IPS DF 6.9 (cell line): ENCODE measurements at regions not wholly inside any gene's neighbourhood (a gene's known extent, or its start where the extent isn't known, plus 50 kb on each side); places are given as distances from the start of the nearest gene placed in this dataset.
"Not testable (repeated sequence)": the region's sequence is repeated elsewhere in the genome, so short reads cannot be mapped to it uniquely, and the experiment has no call there.

ENCODE experiments used
- DNase-seq: peaks from one replicate; pipeline ENCODE4 v3.0.0-alpha.2; 2013; ENCODE audit warnings: low read depth, low spot score
- H3K27ac ChIP-seq: one replicate; pipeline ENCODE4 v1.5.1; 2013; ENCODE audit warnings: low read length, control low read depth
- H3K27me3 ChIP-seq: 2 replicates; pipeline ENCODE4 v1.6.1; 2013; ENCODE audit warnings: mild to moderate bottlenecking, low read length; ENCODE audit not compliant: control insufficient read depth, insufficient read depth
- H3K36me3 ChIP-seq: 2 replicates; pipeline ENCODE4 v1.6.1; 2013; ENCODE audit warnings: low read length; ENCODE audit not compliant: control insufficient read depth, insufficient read depth
- H3K4me1 ChIP-seq: 2 replicates; pipeline ENCODE4 v1.6.1; 2013; ENCODE audit warnings: low read length; ENCODE audit not compliant: control insufficient read depth, insufficient read depth
- H3K4me3 ChIP-seq: 2 replicates; pipeline ENCODE4 v1.5.1; 2013; ENCODE audit warnings: mild to moderate bottlenecking, low read length
- H3K9me3 ChIP-seq: 2 replicates; pipeline ENCODE4 v1.6.1; 2013; ENCODE audit warnings: low read length, inconsistent platforms; ENCODE audit not compliant: control insufficient read depth, insufficient read depth
- WGBS: extraction: QIAGEN DNeasy Blood & Tissue Kit; methylation state at CpG from one replicate; pipeline ENCODE4 v1.1.7; 2013; ENCODE audit warnings: mixed read lengths, missing lambda C conversion rate; ENCODE audit not compliant: insufficient read length, insufficient coverage; 5-methylcytosine and 5-hydroxymethylcytosine counted together

- not testable (repeated sequence) for H3K4me1 ChIP-seq, H3K9me3 ChIP-seq, H3K27me3 ChIP-seq, H3K36me3 ChIP-seq, DNase-seq, H3K4me3 ChIP-seq, H3K27ac ChIP-seq
- no CpG with 5 or more reads among the region's 14 CpGs for WGBS
These were observed 254.1 kb downstream of the NKX6-1 start for GRCh38 chr4:84245042-84245441.

- H3K36me3 ChIP-seq, H3K4me3 ChIP-seq, H3K9me3 ChIP-seq, H3K27me3 ChIP-seq, DNase-seq, H3K4me1 ChIP-seq, H3K27ac ChIP-seq: not testable (repeated sequence)
- no CpG with 5 or more reads among the region's 19 CpGs for WGBS
These were observed 254.7 kb downstream of the NKX6-1 start for GRCh38 chr4:84244346-84244801.

GRCh38 chr4:84243685-84244084 is 255.4 kb downstream of the NKX6-1 start:
- Histone ChIP-seq H3K27me3 (no peaks in the 10 kb centered on the region), H3K9me3 (no peaks in the 10 kb centered on the region), H3K27ac (no peak overlapping the region), H3K4me3 (no peak overlapping the region), H3K36me3 (no peaks in the 10 kb centered on the region), H3K4me1 (peaks cover 3% of the 10 kb centered on the region; the same call in 1 of the 2 replicates)
- WGBS: no CpG with 5 or more reads among the region's 14 CpGs
- DNase-seq: no peak

GRCh38 chr4:84239278-84239845 is 259.7 kb downstream of the NKX6-1 start:
- no peaks in the 10 kb centered on the region for H3K27me3 ChIP-seq
- H3K4me3 ChIP-seq: no peak overlapping the region
- no peak for DNase-seq
- H3K9me3 ChIP-seq: no peaks in the 10 kb centered on the region
- no peak overlapping the region for H3K27ac ChIP-seq
- no CpG with 5 or more reads among the region's 4 CpGs for WGBS
- H3K4me1 ChIP-seq: peaks cover 3% of the 10 kb centered on the region; the same call in 1 of the 2 replicates
- H3K36me3 ChIP-seq: no peaks in the 10 kb centered on the region

- Histone ChIP-seq H3K9me3 (no peaks in the 10 kb centered on the region), H3K36me3 (no peaks in the 10 kb centered on the region), H3K27me3 (no peaks in the 10 kb centered on the region), H3K27ac (no peak overlapping the region), H3K4me3 (no peak overlapping the region), H3K4me1 (no peaks in the 10 kb centered on the region)
- WGBS: no CpG with 5 or more reads among the region's 7 CpGs
- no peak for DNase-seq
These were observed 260.6 kb downstream of the NKX6-1 start for GRCh38 chr4:84238247-84239090.

GRCh38 chr4:84237008-84237407 is 262.1 kb downstream of the NKX6-1 start:
- Histone ChIP-seq H3K9me3 (no peaks in the 10 kb centered on the region), H3K4me3 (no peak overlapping the region), H3K27ac (no peak overlapping the region), H3K4me1 (no peaks in the 10 kb centered on the region), H3K36me3 (no peaks in the 10 kb centered on the region), H3K27me3 (no peaks in the 10 kb centered on the region)
- no peak for DNase-seq
- no CpG with 5 or more reads among the region's 4 CpGs for WGBS

- no peak overlapping the region for H3K27ac ChIP-seq
- H3K36me3 ChIP-seq: no peaks in the 10 kb centered on the region
- no peaks in the 10 kb centered on the region for H3K27me3 ChIP-seq
- no CpG with 5 or more reads among the region's 6 CpGs for WGBS
- no peaks in the 10 kb centered on the region for H3K4me1 ChIP-seq
- H3K4me3 ChIP-seq: no peak overlapping the region
- H3K9me3 ChIP-seq: no peaks in the 10 kb centered on the region
- no peak for DNase-seq
These were observed 263.8 kb downstream of the NKX6-1 start for GRCh38 chr4:84235126-84235944.

- Histone ChIP-seq H3K9me3 (no peaks in the 10 kb centered on the region), H3K36me3 (no peaks in the 10 kb centered on the region), H3K27ac (no peak overlapping the region), H3K4me1 (no peaks in the 10 kb centered on the region), H3K4me3 (no peak overlapping the region), H3K27me3 (no peaks in the 10 kb centered on the region)
- WGBS: no CpG with 5 or more reads among the region's 7 CpGs
- no peak for DNase-seq
These were observed 266.6 kb downstream of the NKX6-1 start for GRCh38 chr4:84232309-84233095.

GRCh38 chr4:84231539-84232055 is 267.5 kb downstream of the NKX6-1 start:
- no CpG with 5 or more reads among the region's 2 CpGs for WGBS
- Histone ChIP-seq H3K36me3 (no peaks in the 10 kb centered on the region), H3K9me3 (no peaks in the 10 kb centered on the region), H3K4me1 (no peaks in the 10 kb centered on the region), H3K27ac (no peak overlapping the region), H3K27me3 (no peaks in the 10 kb centered on the region), H3K4me3 (no peak overlapping the region)
- no peak for DNase-seq

GRCh38 chr4:84224522-84224921 is 274.6 kb downstream of the NKX6-1 start:
- Histone ChIP-seq H3K36me3 (no peaks in the 10 kb centered on the region), H3K27me3 (no peaks in the 10 kb centered on the region), H3K4me3 (no peak overlapping the region), H3K27ac (no peak overlapping the region), H3K4me1 (no peaks in the 10 kb centered on the region), H3K9me3 (no peaks in the 10 kb centered on the region)
- no CpG with 5 or more reads among the region's 4 CpGs for WGBS
- DNase-seq: no peak
